HTR-8/SVneo (cell line): ENCODE measurements at regions not wholly inside any gene's neighbourhood (a gene's known extent, or its start where the extent isn't known, plus 50 kb on each side); places are given as distances from the start of the nearest gene placed in this dataset.

Source experiments
- DNase-seq: peaks from one replicate; pipeline ENCODE4 v3.0.0; 2011; ENCODE audit warnings: low spot score, mixed read lengths; ENCODE audit not compliant: insufficient read length
- FAIRE-seq: peaks from 2 replicates; lab custom pipeline; 2011; peaks lifted over from hg19 to GRCh38; lab: Jason Lieb, UNC

DNA sequence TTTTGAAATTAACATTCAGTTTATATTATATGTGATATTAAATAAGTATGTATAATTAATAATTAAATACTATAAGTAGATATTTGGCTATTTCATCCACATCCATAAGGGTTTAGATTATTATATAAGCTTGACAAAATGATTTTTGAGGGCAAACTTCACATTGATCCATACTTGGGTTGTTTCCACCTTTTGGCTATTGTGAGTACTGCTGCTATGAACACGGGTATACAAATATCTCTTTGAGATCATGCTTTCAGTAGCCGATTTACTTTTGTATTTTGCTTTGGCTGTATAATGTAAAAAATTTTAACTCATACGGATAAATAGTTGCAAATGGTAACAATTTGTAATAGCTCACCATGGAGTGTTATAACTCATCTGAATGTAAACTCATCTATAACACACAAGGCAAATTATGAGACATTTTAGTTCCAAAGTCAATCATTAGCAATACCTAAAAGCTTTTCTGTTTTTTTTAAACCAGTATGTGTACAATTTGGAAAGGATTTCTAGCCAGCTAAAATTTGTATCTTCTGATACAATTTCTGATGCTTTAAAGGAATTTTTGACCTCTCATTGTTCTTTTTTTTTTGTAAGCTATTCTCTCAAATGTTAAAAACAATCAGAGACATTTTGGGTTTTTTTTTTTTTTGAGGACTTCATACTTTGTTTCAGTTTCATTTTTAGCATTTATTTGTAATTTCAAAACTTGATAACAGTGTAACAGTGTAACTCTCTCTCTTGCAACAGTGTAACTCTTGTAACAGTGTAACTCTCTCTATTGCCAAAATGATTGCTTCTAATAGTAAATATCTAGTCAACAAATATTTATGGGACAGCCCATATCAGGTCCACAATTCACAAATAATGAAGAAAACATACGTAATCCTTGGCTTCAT, 51.8 kb upstream of the ARX start:
- no peak for FAIRE-seq
- DNase-seq: no peak

DNA sequence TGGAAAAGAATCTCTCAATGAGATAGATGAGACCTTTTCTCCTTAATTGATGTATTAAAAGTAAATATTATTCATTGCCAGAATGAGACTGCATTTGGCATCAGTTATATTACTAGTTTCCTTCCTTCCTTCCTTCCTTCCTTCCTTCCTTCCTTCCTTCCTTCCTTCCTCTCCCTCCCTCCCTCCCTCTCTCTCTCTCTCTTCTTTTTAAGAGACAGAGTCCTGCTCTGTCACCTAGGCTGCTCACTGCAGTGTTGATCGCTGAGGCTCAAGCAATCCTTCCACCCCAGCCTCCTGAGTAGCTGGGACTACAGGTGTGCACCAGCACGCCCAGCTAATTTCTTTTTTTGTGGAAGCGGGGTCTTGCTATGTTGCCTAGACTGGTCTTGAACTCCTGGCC, 50.4 kb upstream of the ARX start:
- DNase-seq: no peak

More for the DNA sequence above, 50.4 kb upstream of the ARX start:
- no peak for FAIRE-seq
